Hepatocyte (in vitro differentiated cells): ENCODE measurements at regions not wholly inside any gene's neighbourhood (a gene's known extent, or its start where the extent isn't known, plus 50 kb on each side); places are given as distances from the start of the nearest gene placed in this dataset.
A peak's percentile ranks its signal among the peaks of the same experiment; 100 is the strongest.

ENCODE experiments used
- DNase-seq: peaks from one replicate; pipeline ENCODE4 v3.0.0-alpha.2; 2016; ENCODE audit warnings: low spot score
- H2AFZ ChIP-seq: fragments of 200-600 bp; sonication (generic); 2 replicates; pipeline ENCODE4 v1.6.0; 2016; ENCODE audit warnings: antibody characterized with exemption, mild to moderate bottlenecking
- H3K27ac ChIP-seq: fragments of 200-600 bp; sonication (generic); 2 replicates; pipeline ENCODE4 v1.5.1; 2016; ENCODE audit warnings: mild to moderate bottlenecking
- H3K27me3 ChIP-seq: fragments of 200-600 bp; sonication (generic); 2 replicates; pipeline ENCODE4 v1.6.1; 2016
- H3K36me3 ChIP-seq: fragments of 200-600 bp; sonication (generic); replicated peaks from 2 replicates; pipeline ENCODE4 v1.5.1; 2016; ENCODE audit warnings: low read depth; ENCODE audit not compliant: insufficient read depth
- H3K4me1 ChIP-seq: fragments of 200-600 bp; sonication (generic); 2 replicates; pipeline ENCODE4 v1.5.1; 2016; ENCODE audit warnings: mild to moderate bottlenecking, moderate library complexity; ENCODE audit not compliant: insufficient read depth
- H3K4me2 ChIP-seq: fragments of 200-600 bp; sonication (generic); 2 replicates; pipeline ENCODE4 v1.6.0; 2016
- H3K4me3 ChIP-seq: fragments of 200-600 bp; sonication (generic); 2 replicates; pipeline ENCODE4 v1.5.1; 2016; ENCODE audit warnings: mild to moderate bottlenecking
- H3K79me2 ChIP-seq: fragments of 200-600 bp; sonication (generic); 2 replicates; pipeline ENCODE4 v1.6.0; 2017; ENCODE audit warnings: mild to moderate bottlenecking
- H3K9me2 ChIP-seq: fragments of 200-600 bp; sonication (generic); replicated peaks from 2 replicates; pipeline ENCODE4 v1.6.0; 2017; ENCODE audit warnings: mild to moderate bottlenecking; ENCODE audit not compliant: insufficient read depth
- H3K9me3 ChIP-seq: fragments of 200-600 bp; sonication (generic); 2 replicates; pipeline ENCODE4 v1.5.1; 2016; ENCODE audit warnings: low read depth, mild to moderate bottlenecking
- H4K20me1 ChIP-seq: fragments of 200-600 bp; sonication (generic); 2 replicates; pipeline ENCODE4 v1.6.0; 2016; ENCODE audit warnings: mild to moderate bottlenecking; ENCODE audit not compliant: insufficient read depth, poor library complexity, severe bottlenecking
- CTCF ChIP-seq: fragments of 200-600 bp; sonication (generic); IDR thresholded peaks from 2 replicates; pipeline ENCODE4 v1.5.1; 2016; ENCODE audit warnings: antibody characterized with exemption, mild to moderate bottlenecking; ENCODE audit not compliant: poor library complexity
- EZH2 ChIP-seq: fragments of 200-600 bp; sonication (generic); IDR thresholded peaks from 2 replicates; pipeline ENCODE4 v1.6.1; 2016; ENCODE audit warnings: antibody characterized with exemption, mild to moderate bottlenecking, borderline replicate concordance
- EZH2phosphoT487 ChIP-seq: fragments of 200-600 bp; sonication (generic); IDR thresholded peaks from one replicate; pipeline ENCODE4 v1.6.1; 2018; ENCODE audit warnings: antibody characterized with exemption, mild to moderate bottlenecking, low read depth, moderate library complexity; ENCODE audit not compliant: unreplicated experiment, severe bottlenecking
- WGBS: methylation state at CpG from one replicate; pipeline ENCODE4 v1.1.6; 2016; ENCODE audit warnings: low lambda C conversion rate; ENCODE audit errors: missing lambda C conversion rate; 5-methylcytosine and 5-hydroxymethylcytosine counted together

DNA sequence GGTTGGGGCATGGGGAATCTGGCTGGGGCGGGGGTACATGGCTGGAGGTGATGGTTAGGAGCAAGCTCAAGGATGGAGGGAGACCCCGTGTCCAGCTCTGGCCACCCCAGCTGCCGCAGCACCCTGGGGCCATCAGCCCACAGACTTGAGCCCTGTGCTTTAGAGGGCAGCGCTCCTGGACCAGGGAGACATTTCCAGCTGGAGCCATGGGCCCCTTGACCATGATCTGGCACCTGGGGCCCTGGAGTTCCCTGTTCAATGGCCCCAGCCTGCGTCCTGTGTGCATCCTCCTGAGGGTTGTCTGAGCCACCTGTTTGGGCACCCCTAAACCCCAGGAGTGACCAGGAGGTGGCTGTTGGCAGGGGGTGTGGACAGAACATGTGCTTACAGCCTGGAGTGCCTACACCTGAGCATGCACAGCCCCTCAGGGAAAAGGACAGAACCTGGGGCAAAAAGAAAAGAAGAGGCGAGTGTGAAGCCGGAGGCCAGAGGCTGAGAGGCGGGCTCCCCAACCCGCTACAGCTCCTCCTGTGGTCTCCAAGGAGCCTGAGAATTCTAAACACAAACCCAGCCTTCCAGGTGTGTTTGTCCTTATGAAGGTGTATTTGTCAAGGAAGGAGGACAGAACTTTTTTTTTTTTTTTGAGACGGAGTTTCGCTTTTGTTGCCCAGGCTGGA is 126.7 kb downstream of the C9orf50 start:
- Histone ChIP-seq H3K9me3 (no peaks in the 10 kb centered on the region), H3K4me1 (peaks cover 80% of the 10 kb centered on the region), H3K27ac (peak overlapping the region; percentile 94), H3K79me2 (peaks cover 41% of the 10 kb centered on the region), H3K9me2 (no peaks in the 10 kb centered on the region), H3K36me3 (no peaks in the 10 kb centered on the region), H2AFZ (no peak overlapping the region), H4K20me1 (no peaks in the 10 kb centered on the region), H3K27me3 (no peaks in the 10 kb centered on the region), H3K4me3 (no peak overlapping the region), H3K4me2 (peak overlapping the region; percentile 95)
- no peak for TF ChIP-seq EZH2
- no peak for TF ChIP-seq EZH2phosphoT487
- TF ChIP-seq CTCF: no peak
- 77% methylated on average over 9 of the region's 11 CpGs for WGBS
- peak; percentile 77 for DNase-seq

DNA sequence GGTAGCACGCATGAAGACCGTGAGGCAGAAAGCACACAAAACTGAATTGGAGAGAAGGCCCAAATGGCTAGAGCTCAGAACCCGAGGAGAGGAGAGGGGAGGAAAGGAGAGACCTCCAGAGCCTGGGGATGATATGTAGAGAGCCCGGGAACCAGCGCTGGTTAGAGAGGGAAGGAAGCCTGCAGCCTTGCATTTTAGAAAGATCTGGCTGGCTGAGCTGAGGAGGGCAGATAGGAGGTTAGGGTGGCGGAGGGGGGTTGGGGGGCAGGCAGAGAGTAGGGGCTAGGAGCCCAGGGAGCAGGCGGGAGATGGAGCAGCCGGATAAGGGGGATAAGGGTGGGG is 127.2 kb downstream of the C9orf50 start:
- H4K20me1 ChIP-seq: no peaks in the 10 kb centered on the region
- no peak overlapping the region for H2AFZ ChIP-seq
- no peak for DNase-seq
- H3K4me2 ChIP-seq: peak overlapping the region; percentile 95
- TF ChIP-seq EZH2phosphoT487 (no peak), EZH2 (no peak)
- 65% methylated on average over 5 of the region's 8 CpGs for WGBS
- H3K79me2 ChIP-seq: peaks cover 41% of the 10 kb centered on the region
- no peaks in the 10 kb centered on the region for H3K27me3 ChIP-seq
- H3K36me3 ChIP-seq: no peaks in the 10 kb centered on the region
- no peak overlapping the region for H3K4me3 ChIP-seq
- H3K4me1 ChIP-seq: peaks cover 80% of the 10 kb centered on the region
- H3K27ac ChIP-seq: peak overlapping the region; percentile 94
- H3K9me3 ChIP-seq: no peaks in the 10 kb centered on the region
- no peaks in the 10 kb centered on the region for H3K9me2 ChIP-seq

GRCh38 chr9:129493002-129493705 is 127.7 kb downstream of the C9orf50 start:
- Histone ChIP-seq H3K27ac (peak overlapping the region; percentile 94), H4K20me1 (no peaks in the 10 kb centered on the region), H3K36me3 (no peaks in the 10 kb centered on the region), H3K4me2 (no peak overlapping the region), H3K9me3 (no peaks in the 10 kb centered on the region), H3K79me2 (peaks cover 41% of the 10 kb centered on the region), H3K27me3 (no peaks in the 10 kb centered on the region), H3K4me1 (peaks cover 75% of the 10 kb centered on the region), H2AFZ (no peak overlapping the region), H3K4me3 (no peak overlapping the region), H3K9me2 (no peaks in the 10 kb centered on the region)
- TF ChIP-seq EZH2: no peak
- TF ChIP-seq EZH2phosphoT487: no peak
- TF ChIP-seq CTCF: no peak
- WGBS: 87% methylated on average over 8 of the region's 9 CpGs
- DNase-seq: no peak

DNA sequence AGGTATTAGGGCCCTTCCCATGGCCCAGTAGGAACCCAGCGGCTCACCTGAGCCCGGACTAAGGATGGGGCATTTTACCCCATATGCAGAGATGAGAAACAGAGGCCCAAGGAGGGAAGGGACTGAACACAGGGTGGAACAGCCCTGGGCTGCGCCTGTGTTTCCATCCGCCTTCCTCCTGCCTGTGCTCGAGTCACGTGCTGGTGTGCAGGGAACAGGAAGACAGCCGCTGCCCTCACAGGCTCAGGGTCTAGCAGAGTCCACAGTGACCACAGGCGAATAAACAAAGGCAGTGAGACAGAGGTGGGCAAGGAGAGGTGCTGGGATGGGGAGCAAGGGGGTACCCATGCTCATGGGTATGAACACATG is 129.4 kb downstream of the C9orf50 start:
- H3K4me3 ChIP-seq: no peak overlapping the region
- no peaks in the 10 kb centered on the region for H3K27me3 ChIP-seq
- peak overlapping the region; percentile 100 for H3K27ac ChIP-seq
- DNase-seq: peak; percentile 61
- no peaks in the 10 kb centered on the region for H3K36me3 ChIP-seq
- WGBS: 64% methylated on average over 8 of the region's 8 CpGs
- TF ChIP-seq EZH2: no peak
- no peak for TF ChIP-seq EZH2phosphoT487
- TF ChIP-seq CTCF: no peak
- H3K9me3 ChIP-seq: no peaks in the 10 kb centered on the region
- H3K4me1 ChIP-seq: peaks cover 73% of the 10 kb centered on the region
- H4K20me1 ChIP-seq: no peaks in the 10 kb centered on the region
- peaks cover 34% of the 10 kb centered on the region for H3K79me2 ChIP-seq
- peak overlapping the region; percentile 85 for H3K4me2 ChIP-seq
- no peak overlapping the region for H2AFZ ChIP-seq
- H3K9me2 ChIP-seq: no peaks in the 10 kb centered on the region
